ENCODE measurements at regions not wholly inside any gene's neighbourhood (a gene's known extent, or its start where the extent isn't known, plus 50 kb on each side); places are given as distances from the start of the nearest gene placed in this dataset.

DNA sequence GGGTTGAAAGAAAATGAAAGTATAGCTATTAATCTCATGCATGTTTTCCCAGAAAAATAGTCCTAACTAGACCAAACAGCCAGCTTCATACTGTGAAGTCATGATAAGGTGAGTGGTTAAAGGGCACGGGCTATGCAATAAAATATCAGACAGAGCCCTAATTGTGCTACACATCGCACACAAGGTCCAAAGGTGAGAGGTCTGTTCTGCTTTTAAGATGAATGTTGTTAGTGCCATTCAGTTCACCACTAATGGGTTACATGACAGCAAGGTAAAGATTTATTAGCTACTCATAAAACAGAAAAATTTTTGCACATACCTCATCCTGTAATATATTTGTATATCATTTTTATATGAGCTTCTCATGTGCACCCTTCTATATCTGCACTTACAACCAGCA is 105.0 kb upstream of the STK17B start:
- DNase-seq (ENCODE audit: low read depth) = no peak

DNA sequence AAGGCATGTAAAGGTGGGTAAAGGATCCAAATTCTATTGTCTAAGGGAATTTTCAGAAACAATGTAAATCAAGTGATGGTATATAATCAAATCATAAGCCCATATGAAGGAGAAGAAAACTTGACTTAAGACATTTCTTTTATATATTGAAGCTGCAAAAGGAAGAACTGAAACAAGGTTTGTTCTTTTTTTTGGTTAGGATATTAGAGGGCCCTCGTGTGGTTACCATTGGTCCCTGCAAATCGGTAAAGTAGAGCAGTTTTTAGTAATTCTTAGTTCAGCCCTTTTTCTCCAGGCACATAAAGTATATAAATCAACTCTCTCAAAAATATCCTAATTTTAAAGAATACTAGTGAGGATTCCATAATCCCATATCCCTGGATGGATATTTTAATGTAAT is 105.6 kb upstream of the STK17B start:
- peak; percentile 51 for DNase-seq (ENCODE audit: low read depth)

DNA sequence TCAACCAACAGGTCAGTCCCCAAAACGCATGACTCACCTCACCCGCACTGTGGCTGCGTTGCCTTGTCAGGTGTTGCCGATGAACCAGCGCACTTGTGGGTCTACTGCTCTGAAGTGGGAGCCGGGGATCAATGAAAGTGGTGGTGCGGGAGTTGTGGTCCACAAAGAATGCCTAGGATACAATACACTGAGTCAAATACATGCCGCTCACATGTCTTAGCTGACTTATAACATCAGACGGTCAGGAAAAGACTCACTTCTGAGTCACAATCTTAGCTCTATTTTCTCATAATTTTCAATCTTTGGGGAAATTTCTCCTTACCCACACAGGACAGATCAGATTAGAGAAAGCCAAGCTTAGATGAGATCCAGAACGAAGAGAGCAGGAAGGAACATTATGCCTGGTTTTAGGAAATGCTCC is 107.1 kb upstream of the STK17B start:
- no peak for DNase-seq (ENCODE audit: low read depth)

- DNase-seq (ENCODE audit: low read depth) = no peak
These were observed 108.2 kb upstream of the STK17B start for GRCh38 chr2:196279541-196279940.

DNA sequence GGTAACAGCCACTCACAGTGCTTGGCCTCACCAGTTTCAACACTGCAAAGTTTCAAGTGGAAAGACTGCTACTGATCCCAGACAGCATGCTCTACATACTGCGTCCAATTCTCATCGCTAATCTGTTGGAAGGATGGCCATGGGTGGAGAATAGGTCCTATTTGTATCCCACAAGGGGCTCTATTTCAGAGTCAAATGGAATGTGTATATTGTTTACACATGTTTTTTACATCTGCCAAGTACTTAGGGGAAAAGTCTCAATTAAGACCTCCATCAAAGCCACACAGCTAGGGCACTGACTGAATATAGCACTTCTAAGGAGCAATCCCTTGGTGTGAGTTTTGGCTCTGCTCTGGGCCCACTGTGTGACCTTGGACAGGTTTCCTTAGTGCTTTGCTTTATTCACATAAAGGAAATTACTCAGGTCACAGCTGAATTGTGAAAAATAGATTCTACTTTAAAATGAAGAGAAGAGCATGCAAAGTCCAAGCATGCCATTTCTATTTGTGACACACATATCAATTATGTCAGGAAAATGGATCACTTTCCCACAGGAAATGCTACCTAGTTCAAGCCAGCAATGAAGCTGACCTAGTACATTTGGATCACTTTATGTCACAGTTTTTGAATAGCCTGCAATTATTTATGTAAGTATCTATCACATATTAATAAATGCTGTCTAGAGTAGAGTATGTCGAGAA is 112.9 kb upstream of the STK17B start:
- DNase-seq (ENCODE audit: low read depth) = no peak

DNA sequence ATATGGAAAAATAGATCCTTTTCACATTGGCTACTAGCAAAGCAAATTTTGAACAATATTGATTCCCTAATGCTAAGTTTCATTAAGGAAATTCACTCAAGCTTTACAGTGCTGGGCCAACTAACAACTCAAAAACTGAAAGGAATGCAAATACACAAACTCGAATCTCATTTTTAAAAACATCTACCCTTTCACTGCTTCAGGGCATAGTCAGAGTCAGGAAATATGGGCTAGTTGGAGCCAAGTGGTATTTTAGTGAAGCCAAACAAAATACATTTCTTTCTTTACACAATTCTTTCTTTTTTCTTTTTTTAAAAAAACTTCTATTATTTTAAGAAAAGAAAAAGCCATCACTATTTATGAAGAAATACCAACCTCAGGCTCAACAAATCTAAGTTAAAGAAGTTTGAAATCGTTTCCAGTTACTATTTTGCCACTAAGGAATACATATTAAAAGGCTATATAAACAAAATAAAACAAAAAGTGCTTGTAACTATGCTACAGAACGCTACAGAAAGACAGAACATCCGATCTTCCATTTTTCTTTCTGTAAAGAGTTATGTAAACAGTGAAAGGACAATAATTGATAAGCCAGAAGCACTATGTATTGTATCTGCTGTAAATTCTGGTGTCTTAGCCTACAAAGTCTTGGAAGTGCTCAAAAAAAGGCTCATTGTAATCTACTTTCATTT is 113.6 kb upstream of the STK17B start:
- no peak for DNase-seq (ENCODE audit: low read depth)

DNA sequence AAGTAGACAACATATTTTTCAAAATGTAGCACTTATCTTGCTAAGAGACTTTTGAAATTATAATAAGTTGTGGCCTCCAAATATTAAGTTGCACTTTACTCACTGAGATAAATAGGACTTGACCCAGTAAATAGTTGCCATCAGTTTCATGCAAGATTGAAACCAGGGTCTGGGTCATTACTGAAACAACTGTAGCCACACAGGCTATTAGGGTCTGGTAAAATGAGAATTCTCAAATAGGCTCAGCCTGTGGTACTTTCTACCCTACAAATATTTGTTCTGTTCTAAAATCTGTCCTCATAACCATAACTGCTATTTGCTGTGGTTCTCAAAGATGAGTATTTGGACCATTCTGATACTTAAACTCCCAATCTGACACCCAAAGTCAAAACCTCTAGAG is 115.4 kb upstream of the STK17B start:
- DNase-seq (ENCODE audit: low read depth) = no peak

DNA sequence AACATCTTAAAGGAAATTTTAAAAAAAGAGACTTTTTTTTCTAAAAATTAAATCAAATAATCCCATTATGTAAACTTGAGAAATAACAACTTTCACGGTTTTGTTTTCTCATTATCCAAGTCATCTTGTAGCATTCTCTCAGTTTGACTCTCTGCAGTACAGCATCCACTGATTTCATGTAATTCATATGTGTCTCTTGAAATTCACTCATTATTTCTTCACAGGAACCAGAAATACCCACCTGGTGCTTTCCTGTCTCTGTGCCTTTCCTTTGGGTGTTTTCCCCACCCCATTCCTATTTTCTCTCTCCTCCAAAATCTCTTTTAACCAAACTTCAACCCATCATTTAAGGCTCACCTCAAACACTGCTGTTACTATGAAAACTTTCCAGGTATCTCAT is 116.1 kb upstream of the STK17B start:
- DNase-seq (ENCODE audit: low read depth) = no peak

GRCh38 chr2:196288006-196288538 is 116.7 kb upstream of the STK17B start:
- no peak for DNase-seq (ENCODE audit: low read depth)

DNA sequence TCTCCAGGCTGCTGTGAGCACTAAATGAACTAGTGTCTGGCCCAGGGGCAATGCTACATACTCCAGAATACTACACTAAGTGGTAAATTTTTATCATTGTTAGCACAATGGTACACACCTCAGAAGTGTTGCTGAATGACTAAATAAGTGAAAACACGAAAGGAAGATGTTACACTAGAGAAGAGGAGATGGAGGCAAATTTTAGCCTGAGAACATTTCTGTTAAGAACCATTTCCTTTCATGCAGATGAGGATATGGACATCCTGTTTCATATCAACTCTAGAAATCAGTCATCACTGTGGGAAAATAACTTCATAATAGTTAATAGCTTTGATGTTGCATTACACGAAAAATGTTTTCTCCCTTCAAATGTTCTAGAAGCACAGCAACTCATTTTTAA is 117.6 kb upstream of the STK17B start:
- no peak for DNase-seq (ENCODE audit: low read depth)

GRCh38 chr2:196290136-196290535 is 118.8 kb upstream of the STK17B start:
- no peak for DNase-seq (ENCODE audit: low read depth)

- peak; percentile 69 for DNase-seq (ENCODE audit: low read depth)
These were observed 119.2 kb upstream of the STK17B start for GRCh38 chr2:196290569-196290968.

GRCh38 chr2:196291426-196291825 is 120.0 kb upstream of the STK17B start:
- no peak for DNase-seq (ENCODE audit: low read depth)

DNA sequence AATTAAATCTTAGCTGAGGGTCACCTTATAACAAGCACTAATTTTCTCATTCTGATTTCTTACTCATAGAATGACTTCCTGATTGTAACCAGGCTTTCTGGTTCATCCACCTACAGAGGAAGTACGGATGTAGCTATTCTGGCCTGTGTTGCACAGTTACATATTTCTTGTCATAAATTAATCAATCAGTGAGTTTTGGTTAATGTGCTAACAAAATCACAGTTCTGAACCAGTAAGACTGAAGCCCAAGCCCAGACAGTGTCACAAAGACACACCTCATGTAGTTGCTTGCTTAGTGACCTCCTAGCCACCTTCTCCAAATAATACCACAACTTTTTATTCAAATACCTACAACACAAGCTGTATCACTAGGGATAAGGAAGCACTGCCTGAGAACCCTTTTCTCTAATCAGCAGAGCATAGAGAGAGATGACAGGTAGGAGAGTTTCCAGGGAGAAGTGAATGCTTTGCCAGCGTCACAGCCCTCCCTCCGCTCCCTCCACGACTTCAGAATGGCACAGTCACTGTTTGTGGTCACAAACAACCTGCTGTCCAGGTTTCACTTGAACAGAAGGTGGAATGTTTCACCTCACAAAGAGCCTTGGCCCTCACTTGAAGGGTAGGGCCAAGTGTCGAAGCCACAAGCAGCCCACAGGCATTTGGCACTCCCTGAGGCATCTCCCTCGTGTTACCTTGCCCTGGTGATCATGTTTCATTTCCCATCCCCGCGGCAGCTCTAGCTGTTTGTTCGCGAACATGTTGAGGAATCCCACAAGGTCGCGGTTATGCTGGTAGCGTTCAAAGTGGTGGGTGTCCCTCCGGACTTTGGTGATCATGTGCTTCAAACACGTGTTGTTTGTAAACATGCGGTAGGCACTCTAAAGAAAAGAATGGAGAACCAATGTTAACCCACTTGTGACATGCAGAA is 120.8 kb upstream of the STK17B start:
- DNase-seq (ENCODE audit: low read depth) = peak; percentile 99

DNA sequence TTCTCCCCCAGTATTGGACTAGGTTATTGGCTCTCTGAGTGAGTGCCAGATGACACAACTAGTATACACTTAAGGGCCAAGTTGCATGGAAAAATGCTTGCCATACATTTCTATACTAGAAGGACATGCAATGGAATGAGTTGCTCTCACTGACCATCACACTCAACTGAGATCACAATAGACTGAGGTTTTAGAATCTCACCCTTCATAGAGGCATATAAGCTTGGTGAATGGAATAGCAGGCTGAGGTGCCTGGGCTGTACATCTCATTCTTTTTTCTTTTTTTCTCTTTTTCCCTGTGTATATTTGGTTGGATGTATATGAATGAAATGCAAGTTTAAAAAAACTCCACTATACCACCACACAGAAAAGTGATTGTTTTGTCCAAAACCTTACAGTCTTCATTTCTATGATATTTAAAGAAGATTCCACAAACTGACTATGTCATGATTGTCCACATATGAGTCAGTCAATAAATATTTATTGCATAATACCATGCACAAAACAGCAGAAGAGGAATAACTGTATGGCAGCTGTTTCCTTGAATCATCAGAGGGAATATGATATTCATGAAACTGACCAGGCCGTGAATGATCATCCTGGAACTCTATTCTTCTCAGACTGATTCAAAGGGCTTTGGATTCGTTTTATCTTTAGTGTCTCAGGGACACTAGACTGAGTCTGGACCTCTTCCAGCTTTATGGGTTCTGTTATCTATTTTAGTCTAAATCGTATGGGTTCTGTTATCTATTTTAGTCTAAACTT is 122.6 kb upstream of the STK17B start:
- DNase-seq (ENCODE audit: low read depth) = peak; percentile 95

DNA sequence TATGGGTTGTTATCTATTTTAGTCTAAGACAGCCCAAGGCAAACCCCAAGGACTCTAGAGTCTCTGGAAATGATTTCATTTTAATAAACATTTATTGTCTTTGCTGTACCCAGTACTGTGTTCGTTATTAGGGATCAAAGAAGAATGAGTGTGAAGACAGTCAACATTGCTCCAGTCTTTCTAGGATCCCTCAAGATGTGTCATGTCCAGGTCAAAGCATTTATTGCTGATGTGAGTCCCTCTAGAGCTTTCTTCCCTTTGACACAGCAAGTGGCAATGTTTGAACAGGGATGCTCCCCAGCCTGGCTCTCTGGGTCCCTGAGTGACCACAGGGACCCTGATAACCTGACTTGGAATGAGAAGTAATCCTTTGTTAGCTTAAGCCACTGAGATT is 123.1 kb upstream of the STK17B start:
- no peak for DNase-seq (ENCODE audit: low read depth)

GRCh38 chr2:196295005-196295404 is 123.6 kb upstream of the STK17B start:
- DNase-seq (ENCODE audit: low read depth) = peak; percentile 59

DNA sequence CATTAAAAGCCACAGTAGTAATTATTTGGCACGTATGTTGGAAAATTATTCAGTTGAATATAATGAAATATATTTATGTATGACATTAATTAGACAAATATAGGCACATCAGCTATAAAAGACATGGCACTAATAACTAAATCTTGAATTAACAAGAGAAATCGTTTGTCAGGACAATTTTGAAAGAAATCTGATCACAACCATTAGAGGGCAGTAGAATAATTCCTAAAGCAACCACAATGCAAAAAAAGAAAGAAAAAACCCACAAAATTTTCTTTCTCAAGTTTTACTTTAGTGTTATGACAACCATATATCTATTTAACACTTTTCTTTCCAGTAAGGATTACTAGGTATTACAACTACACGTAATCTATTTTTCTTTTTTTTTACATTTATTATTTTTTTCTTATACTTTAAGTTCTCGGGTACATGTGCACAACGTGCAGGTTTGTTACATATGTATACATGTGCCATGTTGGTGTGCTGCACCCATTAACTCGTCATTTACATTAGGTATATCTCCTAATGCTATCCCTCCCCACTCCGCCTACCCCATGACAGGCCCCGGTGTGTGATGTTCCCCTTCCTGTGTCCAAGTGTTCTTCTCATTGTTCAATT is 126.8 kb upstream of the STK17B start:
- peak; percentile 51 for DNase-seq (ENCODE audit: low read depth)

DNA sequence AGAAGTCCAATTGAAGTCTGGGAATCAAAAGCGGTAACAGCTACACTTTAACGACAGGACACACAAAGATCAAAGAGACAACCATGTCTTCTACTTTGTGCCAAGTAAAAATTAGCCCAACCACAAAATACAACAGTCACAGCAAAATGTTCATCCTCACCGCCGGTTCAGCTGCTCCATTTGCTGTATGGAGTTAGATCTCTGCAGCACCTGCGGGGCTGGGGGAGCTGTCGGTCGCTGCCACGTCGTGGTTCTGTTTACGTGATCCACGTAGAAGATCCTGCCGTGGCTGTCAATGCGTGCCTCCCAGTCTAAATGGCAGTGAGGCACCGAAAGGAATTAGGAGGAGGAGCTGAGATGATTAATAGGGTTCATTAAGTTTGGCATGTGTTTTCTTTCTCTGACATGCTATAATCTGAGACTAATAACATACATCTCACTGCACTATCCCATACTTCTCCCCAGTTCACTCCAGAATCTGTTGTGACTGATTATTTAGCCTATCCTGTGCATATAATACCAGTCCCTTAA is 136.5 kb upstream of the STK17B start:
- no peak for DNase-seq (ENCODE audit: low read depth)

- no peak for DNase-seq (ENCODE audit: low read depth)
These were observed 138.3 kb upstream of the STK17B start for GRCh38 chr2:196309691-196310090.

Data from myocyte (in vitro differentiated cells).